ENCODE measurements at regions not wholly inside any gene's neighbourhood (a gene's known extent, or its start where the extent isn't known, plus 50 kb on each side); places are given as distances from the start of the nearest gene placed in this dataset.
"Not testable (repeated sequence)": the region's sequence is repeated elsewhere in the genome, so short reads cannot be mapped to it uniquely, and the experiment has no call there.

DNA sequence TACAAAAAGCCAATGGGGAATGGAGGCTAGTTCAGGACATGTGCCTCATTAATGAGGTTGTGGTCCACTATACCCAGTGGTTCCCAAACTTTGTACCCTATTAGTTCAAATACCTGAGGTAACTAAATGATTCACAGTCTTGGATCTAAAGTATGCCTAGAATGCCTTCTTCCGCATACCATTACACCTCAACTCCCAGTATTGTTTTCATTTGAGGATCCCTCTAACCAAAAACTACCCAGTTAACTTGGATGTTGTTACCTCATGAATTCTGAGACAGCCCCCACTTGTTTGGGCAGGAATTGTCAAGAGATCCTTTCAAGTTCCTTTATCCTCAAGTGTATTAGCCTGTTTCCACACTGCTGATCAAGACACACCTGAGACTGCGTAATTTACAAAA is 439.2 kb downstream of the PCDH10 start:
- DNase-seq, result no peak

DNA sequence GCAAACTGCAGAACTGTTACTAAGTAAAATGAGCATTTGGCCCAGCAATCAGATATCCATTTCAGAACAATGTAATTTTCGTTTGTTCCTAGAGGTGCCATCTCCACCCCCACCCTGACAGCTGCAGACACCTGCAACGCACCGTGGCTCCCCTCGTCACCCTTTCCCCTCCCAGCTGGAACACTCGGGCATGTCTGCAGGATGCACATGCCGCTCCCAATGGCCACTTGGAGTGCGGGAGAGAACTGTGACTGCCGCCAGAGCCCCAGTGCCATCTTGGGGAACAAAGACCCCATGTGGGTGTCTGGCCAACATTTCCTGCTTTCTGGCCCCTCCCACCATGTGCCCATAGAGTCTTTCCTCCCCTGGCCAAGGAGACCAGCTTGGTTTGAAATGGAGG is 436.2 kb downstream of the PCDH10 start:
- no peak for DNase-seq

DNA sequence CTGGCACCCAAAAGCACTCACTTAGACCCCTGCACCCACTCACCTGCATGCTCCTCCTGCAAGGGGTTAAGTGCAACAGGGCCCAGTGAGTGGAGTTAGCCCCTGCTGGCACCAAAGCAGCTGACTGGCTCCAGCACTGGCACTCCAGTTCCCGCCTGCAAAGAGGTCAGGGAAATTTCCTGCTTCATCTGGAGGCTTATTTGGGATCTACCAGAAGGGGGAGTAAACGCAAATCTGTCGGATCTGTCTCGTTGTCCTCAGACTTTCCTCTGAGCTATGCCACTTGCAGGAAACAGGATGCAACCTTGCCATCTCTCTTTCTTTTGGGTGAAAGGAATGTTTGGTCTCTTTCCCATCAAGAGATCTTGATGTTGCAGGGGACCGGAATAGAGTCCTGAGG is 435.6 kb downstream of the PCDH10 start:
- no peak for DNase-seq

DNA sequence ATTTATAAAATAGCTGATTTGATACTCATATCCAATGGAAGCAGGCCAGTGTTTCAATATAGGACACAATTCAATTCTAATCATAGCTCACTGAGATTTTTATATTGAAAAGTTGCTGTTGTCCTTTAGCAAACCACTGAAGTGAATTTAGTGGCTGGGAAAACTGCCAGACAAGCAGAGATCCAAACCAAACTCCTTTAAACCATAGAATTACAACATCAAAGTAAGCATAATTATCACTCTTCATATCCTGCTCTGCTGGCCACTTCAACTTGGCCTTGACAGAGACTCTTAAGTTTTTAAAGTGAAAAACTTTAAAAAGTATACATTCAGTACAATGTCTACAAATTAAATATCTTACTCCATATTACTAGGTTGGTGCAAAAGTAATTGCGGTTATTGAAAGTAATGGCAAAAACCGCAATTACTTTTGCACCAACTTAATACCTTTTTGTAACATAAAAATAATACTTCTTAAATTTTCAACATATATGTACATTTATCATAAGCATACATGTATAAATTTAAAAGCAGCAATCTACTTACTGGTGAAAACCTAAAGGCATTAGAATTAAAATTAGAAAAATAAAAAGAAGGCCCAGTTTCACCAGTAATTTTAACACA is 433.0 kb downstream of the PCDH10 start:
- DNase-seq, result no peak

GRCh38 chr4:133574248-133574647 is 425.2 kb downstream of the PCDH10 start:
- DNase-seq, result no peak

DNA sequence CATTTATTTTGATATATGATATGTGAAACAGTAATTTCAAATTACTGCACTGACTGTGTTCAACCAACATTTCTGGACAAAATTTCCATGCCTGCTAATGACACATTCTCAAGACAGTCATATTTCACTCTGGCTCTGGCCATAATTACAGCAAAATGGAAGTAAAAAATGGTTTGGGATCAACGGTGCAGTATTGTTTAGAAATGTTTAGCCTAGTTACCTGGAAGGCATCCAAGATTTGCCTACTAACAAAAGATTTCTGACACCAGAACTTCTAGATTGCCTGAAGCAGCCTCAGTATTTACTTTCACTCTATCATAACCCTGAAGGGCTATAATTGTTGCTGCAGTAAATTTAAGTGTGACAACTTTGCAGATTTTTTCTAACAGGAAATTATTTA is 416.3 kb downstream of the PCDH10 start:
- no peak for DNase-seq

GRCh38 chr4:133559987-133560386 is 410.9 kb downstream of the PCDH10 start:
- no peak for DNase-seq

- DNase-seq, result no peak
Observed at GRCh38 chr4:133555671-133556070, 406.6 kb downstream of the PCDH10 start.

DNA sequence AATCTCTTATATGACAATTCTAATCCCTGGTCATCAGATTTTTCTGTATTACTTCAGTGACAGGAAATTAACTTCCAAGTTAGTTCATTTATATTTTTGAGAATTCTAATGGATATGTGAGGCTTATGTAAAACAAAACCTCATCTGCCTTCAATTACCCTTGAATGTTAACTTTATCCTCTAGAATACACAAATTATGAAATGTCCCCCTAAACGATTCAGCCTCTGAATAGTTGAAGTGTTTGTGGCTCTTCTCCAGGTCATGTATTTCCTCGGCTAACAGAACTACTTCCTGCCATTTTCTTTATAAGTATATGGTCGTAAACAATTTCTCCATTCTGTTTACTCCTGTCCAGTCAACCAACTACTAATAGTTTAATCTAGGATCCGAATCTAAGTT is 401.3 kb downstream of the PCDH10 start:
- no peak for DNase-seq

DNA sequence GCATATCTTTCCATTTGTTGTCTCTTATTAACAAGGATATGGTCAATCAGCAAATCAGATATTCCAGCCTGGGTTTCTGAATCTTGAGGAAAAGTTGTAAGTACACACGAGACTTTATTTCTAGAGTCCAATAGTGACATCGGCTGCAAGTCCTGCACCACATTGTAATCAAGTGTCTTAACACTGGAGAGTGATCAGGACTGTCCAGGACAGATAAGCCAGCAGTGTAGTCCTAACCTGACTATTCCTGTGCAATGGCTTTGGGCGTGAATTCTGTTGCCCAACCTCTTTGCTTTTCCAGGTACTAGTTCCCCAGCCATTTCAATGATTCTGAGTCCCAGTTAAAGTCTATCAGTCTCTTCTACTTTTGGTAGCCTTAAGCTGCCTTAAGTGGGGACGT is 395.0 kb downstream of the PCDH10 start:
- DNase-seq, result no peak

- DNase-seq, result no peak
Observed at GRCh38 chr4:133537780-133538281, 388.7 kb downstream of the PCDH10 start.

GRCh38 chr4:133534224-133534623 is 385.1 kb downstream of the PCDH10 start:
- DNase-seq, result not testable (repeated sequence)

- DNase-seq, result no peak
Observed at GRCh38 chr4:133524369-133524768, 375.3 kb downstream of the PCDH10 start.

- DNase-seq, result no peak
Observed at GRCh38 chr4:133513901-133514300, 364.8 kb downstream of the PCDH10 start.

DNA sequence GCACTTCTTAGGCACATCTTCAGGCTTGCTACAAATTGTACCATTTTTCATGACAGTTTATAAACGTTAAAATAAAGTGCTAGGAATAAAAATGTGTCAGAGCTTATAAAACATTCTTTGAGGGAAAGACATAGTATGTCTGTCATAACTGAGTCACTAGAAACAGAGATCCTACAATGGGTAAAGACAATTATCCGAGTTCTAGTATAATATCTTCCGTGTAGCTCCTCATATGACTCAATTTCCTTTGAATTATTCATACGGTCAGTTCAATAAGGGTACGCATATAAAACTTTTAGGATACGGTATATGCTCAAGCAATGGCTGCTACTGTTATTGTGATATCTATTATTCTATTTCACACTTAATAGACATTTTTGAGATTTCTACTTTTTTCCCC is 349.1 kb downstream of the PCDH10 start:
- no peak for DNase-seq

DNA sequence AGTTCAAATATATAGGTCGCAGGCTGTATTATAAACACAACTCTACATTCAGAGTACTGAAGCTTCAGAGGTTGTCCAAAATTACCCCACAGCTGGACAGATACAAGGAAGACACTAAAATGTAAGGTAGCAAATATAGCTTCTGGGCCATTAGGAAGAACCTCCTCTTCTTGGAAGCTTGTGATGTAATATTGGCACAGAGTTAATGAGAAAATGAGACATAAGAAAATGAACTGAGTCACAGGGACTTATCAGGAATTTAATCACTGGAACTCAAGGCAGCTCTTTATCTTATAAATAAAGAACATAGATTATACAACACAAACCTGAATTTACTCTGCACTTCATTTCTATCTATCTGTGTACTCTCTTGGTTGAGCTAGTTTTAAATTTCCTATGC is 344.7 kb downstream of the PCDH10 start:
- no peak for DNase-seq

GRCh38 chr4:133493241-133493640 is 344.1 kb downstream of the PCDH10 start:
- DNase-seq, result no peak

- DNase-seq, result no peak
Observed at GRCh38 chr4:133484287-133484686, 335.2 kb downstream of the PCDH10 start.

DNA sequence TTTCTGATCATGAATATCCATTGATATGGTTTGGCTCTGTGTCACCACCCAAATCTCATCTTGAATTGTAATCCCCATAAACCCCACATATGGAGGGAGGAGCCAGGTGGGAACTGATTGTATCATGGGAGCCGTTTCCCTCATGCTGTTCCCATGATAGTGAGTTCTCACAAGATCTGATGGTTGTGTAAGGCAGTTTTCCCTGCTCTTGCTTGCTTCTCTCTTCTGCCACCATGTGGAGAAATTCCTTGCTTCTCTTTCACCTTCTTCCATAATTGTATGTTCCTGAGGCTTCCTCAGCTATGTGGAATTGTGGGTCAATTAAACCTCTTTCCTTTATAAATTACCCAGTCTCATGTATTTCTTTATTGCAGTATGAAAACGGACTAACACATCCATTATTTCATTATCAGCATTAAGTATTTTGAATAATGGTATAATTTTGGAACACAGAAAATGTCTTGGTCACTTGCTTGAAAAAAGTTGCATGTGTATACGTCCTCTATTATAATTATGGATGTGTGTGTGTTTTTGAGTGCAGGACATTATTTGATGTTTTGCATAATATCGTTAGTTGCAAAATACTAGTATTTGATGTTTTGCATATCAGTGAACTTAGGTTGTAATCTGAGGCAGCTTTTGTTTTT is 334.6 kb downstream of the PCDH10 start:
- no peak for DNase-seq

DNA sequence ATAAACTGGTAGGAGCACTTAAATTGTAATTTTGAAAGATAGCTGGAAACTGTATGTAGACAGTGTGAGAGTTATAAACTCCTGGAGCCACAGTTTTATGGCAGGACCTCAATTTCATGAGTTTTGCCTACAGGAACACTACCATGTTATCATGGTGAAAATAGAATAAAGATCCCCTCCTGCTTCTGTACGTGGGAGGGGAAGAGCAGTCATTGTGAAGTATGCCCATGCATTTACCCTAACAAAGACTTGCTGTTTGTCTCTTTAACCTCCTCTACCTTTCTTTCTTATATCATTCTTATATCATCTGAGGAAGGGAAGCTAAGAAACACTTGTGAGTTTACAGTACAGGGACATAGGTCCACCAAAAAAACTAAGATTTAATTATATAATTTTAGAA is 327.0 kb downstream of the PCDH10 start:
- no peak for DNase-seq

DNA sequence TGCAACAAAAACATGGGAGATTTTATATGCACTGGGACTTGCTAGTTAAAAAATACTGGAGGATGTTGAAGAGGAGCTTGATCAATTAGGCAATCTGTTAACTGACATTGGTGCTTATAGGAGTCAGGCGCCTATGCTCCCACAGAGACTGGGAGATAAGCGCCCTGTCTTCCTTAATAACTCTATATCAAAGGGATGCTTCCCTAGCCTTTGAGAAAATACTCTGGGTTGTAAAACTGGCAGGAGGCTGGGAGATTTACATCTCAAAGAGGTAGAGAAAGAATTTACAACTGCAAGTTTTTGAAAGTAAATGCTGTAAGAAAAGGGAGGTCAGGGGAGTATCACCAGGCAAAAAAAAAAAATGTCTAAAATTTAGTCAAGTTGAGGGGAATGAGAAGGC is 325.4 kb downstream of the PCDH10 start:
- DNase-seq, result no peak

- DNase-seq, result no peak
Observed at GRCh38 chr4:133472244-133472643, 323.1 kb downstream of the PCDH10 start.

DNA sequence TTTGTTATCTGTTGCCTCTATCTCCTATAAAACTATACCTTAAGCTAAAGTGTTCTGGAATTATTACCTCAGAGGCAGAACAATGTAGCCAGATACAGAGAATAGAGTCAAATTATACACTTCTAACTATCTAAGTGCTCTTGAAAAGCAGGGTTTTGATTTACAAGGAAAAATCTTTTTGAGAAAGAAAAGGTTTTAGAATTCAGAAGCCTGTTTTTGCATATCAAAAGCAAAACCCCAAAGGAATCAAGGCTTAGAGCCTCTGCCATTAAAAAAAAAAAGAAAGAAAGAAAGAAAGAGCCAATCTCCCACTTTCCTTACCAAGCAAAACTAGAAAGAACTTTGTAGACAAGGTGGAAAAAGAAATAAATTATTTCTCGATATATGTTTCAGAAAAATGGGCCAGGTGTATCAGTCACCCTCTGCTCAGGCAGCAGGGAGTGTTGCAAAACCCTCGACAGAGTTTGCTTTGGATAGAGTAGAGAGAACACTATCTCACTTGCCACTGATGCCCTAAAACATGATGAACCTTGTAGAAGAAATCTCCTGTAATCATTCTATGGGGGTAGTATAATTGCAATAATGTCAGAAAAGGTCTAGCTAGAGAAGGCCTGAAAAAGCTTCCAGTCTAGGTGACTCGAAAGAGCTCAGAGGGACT is 318.3 kb downstream of the PCDH10 start:
- DNase-seq, result no peak

DNA sequence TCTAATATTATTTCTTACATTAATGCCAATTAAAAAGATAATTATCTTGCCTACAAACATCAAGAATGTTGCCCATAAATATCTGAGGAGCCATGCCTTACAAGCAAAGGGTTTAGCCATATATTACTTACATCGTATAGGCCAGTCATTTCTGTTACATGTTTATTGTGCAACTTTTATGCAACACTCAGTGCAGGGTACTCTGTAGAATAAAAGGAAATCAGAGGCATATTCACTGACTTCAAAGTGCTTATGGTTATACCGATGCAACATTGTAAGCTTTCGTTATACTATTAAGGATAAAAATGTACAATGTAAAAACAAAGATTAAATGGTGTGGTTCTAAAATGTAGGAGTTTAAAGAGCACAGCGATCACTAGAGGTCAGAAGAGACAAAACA is 315.9 kb downstream of the PCDH10 start:
- DNase-seq, result no peak

All from NCI-H1694 (cell line).